ENCODE measurements at regions not wholly inside any gene's neighbourhood (a gene's known extent, or its start where the extent isn't known, plus 50 kb on each side); places are given as distances from the start of the nearest gene placed in this dataset.

DNA sequence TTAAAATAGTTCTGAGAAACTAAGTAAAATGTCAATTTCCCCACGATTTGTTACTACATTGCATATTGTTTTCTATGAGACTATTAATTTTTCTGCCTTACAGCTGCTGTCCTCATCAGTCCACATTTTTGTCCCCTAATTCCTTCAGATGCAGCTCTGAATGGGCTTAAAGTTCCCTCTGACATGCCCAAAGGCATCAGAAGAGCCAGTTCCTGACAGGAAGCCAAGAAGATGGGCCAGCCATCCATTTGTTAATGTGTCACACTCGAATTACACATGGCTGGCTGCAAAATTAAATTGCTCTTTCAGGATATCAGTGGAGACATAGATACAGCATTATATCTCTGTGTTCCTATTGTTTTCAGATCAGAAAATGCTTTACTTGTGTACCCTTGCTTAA is 1223.0 kb downstream of the EPHA7 start:
- ATAC-seq (no peak), DNase-seq (no peak)
- peaks cover 12 to 18% of the 10 kb centered on the region in 2 donors for H3K9me3 Mint-ChIP-seq
- no peaks in the 10 kb centered on the region for H3K27me3 Mint-ChIP-seq
- H3K27ac Mint-ChIP-seq = no peak overlapping the region
- H3K4me3 Mint-ChIP-seq = no peak overlapping the region
- no peaks in the 10 kb centered on the region for H3K4me1 Mint-ChIP-seq

DNA sequence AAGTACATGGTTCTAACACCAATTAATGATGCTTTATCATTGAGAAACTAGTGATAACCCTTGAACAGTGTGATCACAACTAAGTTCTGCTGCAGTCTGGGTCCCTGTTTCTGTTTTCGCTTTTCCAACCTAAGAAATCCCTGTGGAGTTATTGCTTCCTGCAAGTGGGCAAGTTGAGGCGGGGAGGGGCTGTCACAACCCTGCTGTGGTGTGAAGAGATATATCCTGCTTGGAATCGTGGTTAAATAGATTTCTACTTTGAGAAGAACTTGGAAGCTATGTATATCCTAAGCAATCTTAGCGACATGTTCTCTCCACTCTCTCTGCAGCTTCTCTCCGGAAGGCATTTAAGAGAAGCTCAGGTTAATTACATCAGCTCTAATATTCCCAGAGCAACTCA is 1223.6 kb downstream of the EPHA7 start:
- DNase-seq (no peak), ATAC-seq (no peak)
- Mint-ChIP-seq H3K4me1 (no peaks in the 10 kb centered on the region), H3K4me3 (no peak overlapping the region), H3K9me3 (peaks cover 17 to 18% of the 10 kb centered on the region in 2 donors), H3K27ac (no peak overlapping the region), H3K27me3 (no peaks in the 10 kb centered on the region)

DNA sequence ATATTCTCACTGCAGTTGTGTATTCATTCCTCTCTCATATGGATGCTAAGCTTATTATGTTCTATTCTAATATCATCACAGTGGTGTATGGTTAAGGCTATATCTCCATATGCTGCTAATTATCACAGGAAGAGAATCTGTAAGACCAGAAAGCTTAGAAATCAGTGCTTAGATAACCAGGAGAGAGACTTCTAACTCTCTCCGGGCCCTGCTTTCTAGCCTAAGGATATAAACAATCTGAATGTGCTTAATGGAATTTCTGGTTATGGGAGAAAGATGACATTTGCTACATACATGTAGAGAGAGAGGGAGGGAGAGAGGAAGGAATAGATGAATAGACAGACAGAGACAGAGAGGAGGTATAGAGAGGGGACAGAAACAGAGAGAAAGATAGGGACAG is 1231.3 kb downstream of the EPHA7 start:
- ATAC-seq (no peak), DNase-seq (no peak)
- no peaks in the 10 kb centered on the region for H3K4me1 Mint-ChIP-seq
- no peak overlapping the region for H3K27ac Mint-ChIP-seq
- H3K4me3 Mint-ChIP-seq = no peak overlapping the region
- peaks cover 10 to 11% of the 10 kb centered on the region in 2 donors for H3K9me3 Mint-ChIP-seq
- H3K27me3 Mint-ChIP-seq = no peaks in the 10 kb centered on the region

DNA sequence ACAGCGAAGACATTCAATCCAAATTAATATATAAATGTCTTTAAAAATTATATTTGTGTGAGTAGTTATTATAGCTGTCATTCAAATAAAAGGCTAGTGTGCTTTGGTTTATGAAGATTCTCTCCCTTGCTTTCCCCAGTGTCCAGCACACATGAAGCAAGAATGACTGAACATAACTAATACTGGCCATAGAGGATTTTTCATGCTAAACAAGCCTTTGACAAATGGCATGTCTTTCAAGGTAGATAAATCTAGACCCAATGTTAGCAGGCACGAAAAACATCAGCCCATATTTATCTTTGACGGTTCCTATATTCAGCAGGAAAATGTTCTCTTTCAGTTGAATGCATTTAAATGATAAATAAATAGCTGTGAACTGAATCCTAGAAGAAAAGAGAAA is 1234.4 kb downstream of the EPHA7 start:
- Mint-ChIP-seq H3K9me3 (peaks cover 0 to 5% of the 10 kb centered on the region in 2 donors), H3K27me3 (no peaks in the 10 kb centered on the region), H3K4me1 (no peaks in the 10 kb centered on the region), H3K4me3 (no peak overlapping the region), H3K27ac (no peak overlapping the region)
- no peak for DNase-seq
- ATAC-seq = no peak

DNA sequence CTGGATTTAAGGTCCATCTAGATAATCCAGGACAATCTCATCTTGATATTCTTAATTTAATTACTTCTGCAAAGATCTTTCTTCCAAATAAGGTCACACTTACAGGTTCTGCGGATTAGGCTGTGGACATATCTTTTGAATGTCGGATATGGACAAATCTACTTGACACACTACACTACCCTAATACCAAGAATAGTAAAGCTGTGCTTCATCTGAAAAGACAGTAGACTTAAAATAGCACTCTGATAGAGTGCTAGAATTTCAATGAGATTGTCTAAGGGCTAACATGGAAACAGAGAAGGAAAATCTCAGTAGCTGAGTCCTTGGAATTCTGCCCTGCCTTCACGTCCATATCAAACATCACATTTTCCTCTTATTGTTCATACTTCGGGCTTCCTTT is 1238.0 kb downstream of the EPHA7 start:
- no peak overlapping the region for H3K4me3 Mint-ChIP-seq
- peaks cover 0 to 11% of the 10 kb centered on the region in 2 donors for H3K9me3 Mint-ChIP-seq
- no peak overlapping the region for H3K27ac Mint-ChIP-seq
- H3K27me3 Mint-ChIP-seq = no peaks in the 10 kb centered on the region
- no peaks in the 10 kb centered on the region for H3K4me1 Mint-ChIP-seq
- no peak for DNase-seq
- no peak for ATAC-seq

DNA sequence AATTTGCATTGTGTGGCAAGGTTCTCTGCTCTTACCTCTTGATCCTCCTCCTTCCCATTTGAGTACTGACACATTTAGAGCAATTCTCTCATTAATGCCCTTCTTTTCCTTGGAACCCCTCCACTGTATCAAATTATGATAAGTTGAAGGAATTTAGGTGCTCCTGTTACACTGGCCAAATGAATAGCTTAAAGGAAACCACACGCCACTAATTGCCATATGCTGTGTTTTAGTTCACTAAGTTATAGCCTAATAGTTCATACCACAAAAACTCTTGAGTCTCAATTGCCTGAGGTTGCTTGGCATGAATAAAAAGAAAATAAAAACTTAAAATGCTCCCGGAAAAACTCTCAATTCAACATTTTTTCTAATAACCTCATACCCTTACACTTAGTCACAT is 1239.3 kb downstream of the EPHA7 start:
- no peaks in the 10 kb centered on the region for H3K27me3 Mint-ChIP-seq
- H3K9me3 Mint-ChIP-seq = peaks cover 8 to 16% of the 10 kb centered on the region in 2 donors
- DNase-seq (no peak), ATAC-seq (no peak)
- no peaks in the 10 kb centered on the region for H3K4me1 Mint-ChIP-seq
- no peak overlapping the region for H3K27ac Mint-ChIP-seq
- no peak overlapping the region for H3K4me3 Mint-ChIP-seq

DNA sequence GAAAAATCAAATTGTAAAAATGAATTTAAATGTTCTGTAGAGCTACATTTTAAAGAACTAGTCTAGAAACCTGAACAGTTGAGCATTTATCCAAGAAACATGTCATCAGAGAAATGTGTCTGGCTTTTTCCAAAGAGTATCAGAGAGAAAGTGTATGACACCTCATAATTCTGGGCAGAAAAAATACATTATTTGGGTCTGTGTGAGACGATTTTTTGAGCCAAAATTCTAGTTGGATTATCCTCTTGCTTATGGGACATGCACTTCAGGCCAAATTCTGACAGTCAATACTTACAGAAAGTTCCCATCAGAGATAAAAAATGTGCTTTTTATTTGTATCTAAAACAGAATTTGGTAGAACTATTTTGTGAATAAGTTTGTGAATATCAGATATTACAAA is 1242.7 kb downstream of the EPHA7 start:
- Mint-ChIP-seq H3K27ac (no peak overlapping the region), H3K4me1 (no peaks in the 10 kb centered on the region), H3K4me3 (no peak overlapping the region), H3K9me3 (peaks cover 8 to 16% of the 10 kb centered on the region in 2 donors), H3K27me3 (no peaks in the 10 kb centered on the region)
- DNase-seq (no peak), ATAC-seq (no peak)

- no peak for DNase-seq
- Mint-ChIP-seq H3K27me3 (no peaks in the 10 kb centered on the region), H3K27ac (no peak overlapping the region), H3K9me3 (peaks cover 8 to 11% of the 10 kb centered on the region in 2 donors), H3K4me3 (no peak overlapping the region), H3K4me1 (no peaks in the 10 kb centered on the region)
- ATAC-seq = no peak
Measured at GRCh38 chr6:92174398-92175073, 1244.8 kb downstream of the EPHA7 start.

DNA sequence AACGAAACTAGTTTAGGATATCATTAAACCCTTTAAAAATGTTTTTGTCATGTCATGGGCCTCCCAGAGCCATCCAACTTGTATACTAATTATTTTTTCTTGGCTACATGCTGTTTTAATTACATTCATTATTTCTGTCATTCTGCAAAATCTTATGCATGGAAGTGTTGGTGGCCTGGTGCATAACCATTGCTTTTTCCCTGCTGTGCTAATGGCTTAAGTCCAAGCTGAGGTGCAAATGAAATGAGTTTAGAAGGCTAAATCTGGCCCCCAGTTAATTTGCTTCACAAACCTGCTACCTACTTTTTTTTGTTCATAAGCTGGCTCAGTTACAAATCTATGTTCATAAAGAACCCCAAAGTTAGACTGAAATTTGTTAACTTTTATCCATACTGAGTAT is 1249.9 kb downstream of the EPHA7 start:
- DNase-seq (no peak), ATAC-seq (no peak)
- Mint-ChIP-seq H3K9me3 (no peaks in the 10 kb centered on the region), H3K27me3 (no peaks in the 10 kb centered on the region), H3K4me3 (no peak overlapping the region), H3K27ac (no peak overlapping the region), H3K4me1 (no peaks in the 10 kb centered on the region)

DNA sequence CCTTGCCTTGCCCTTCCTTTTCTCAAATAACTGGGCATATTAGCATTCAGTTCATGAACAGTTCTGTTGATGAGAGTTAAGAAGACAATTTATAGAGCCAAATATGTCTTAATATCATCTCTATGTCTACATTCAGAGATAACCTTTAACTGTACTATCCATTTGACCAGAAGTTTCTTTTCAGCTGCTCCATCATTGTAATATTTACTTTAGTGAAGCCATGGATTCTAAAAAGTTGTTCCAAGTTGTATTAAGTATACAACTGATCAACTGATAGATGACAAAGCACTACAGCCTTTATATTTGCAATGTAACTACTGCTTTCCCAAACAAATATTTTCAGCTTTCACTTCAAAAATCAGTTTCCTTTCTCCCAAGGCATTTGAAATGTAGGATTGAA is 1252.7 kb downstream of the EPHA7 start:
- ATAC-seq = no peak

DNA sequence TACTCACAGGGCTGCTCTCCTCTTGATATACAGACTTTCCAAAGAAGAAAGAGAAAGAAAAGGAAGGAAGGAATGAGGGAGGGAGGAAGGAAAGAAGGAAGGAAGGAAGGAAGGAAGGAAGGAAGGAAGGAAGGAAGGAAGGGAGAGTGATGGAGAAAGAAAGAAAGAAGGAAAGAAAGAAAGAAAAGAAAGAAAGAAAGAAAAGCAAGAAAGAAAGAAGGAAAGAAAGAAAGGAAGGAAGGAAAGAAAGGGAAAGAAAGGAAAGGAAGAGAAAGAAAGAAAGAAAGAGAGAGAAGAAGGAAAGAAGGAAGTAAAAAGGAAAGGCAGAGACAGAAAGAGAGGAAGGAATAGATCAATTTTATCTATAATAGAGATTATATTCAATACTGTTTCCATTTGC is 1257.4 kb downstream of the EPHA7 start:
- Mint-ChIP-seq H3K9me3 (peaks cover 0 to 12% of the 10 kb centered on the region in 2 donors), H3K4me3 (no peak overlapping the region), H3K4me1 (no peaks in the 10 kb centered on the region), H3K27ac (no peak overlapping the region), H3K27me3 (no peaks in the 10 kb centered on the region)
- DNase-seq = no peak
- no peak for ATAC-seq

More for the DNA sequence above, 1252.7 kb downstream of the EPHA7 start:
- Mint-ChIP-seq H3K27me3 (no peaks in the 10 kb centered on the region), H3K4me1 (no peaks in the 10 kb centered on the region), H3K9me3 (peaks cover 0 to 5% of the 10 kb centered on the region in 2 donors), H3K4me3 (no peak overlapping the region), H3K27ac (no peak overlapping the region)
- DNase-seq = no peak

DNA sequence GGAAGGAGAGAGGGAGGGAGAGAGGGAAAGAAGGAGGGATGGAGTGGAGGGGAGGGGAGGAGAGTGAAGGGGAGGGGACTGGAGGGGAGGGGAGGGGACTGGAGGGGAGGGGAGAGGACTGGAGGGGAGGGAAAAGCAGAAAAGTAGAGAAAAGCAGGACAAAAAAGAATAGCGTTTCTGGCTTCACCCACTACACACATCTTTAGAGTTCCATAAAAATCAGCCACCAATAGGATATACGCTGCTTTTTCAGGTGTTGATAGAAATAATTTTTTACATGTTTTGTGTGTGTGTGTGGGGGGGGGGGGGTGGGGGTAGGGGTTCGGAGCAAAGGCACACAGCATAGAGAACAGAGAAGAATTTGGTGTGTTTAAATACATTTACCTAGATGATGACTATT is 1259.1 kb downstream of the EPHA7 start:
- Mint-ChIP-seq H3K4me3 (no peak overlapping the region), H3K4me1 (no peaks in the 10 kb centered on the region), H3K27me3 (no peaks in the 10 kb centered on the region), H3K9me3 (peaks cover 0 to 12% of the 10 kb centered on the region in 2 donors), H3K27ac (no peak overlapping the region)
- ATAC-seq (no peak), DNase-seq (no peak)

- Mint-ChIP-seq H3K27ac (no peak overlapping the region), H3K9me3 (peaks cover 5 to 12% of the 10 kb centered on the region in 2 donors), H3K4me3 (no peak overlapping the region), H3K4me1 (no peaks in the 10 kb centered on the region), H3K27me3 (no peaks in the 10 kb centered on the region)
- no peak for ATAC-seq
- DNase-seq = no peak
Measured at GRCh38 chr6:92159046-92159445, 1260.3 kb downstream of the EPHA7 start.

DNA sequence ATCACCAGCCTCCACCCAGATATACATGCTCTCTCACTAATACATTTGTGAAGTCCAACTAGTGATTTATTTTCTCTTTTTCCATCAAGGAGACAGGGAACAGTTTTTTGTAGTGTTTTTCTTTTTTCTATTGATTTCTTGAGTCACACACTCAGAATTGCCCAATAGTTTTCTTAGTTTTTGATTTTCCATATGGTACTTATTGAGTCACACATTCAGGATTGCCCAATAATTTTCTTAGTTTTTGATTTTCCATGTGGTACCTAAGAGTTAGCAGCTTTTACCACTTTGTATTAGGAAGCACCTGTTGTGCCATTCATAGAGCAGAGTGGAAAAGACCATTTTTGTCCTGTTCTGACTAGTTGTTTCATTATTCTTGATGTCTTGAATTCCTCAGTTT is 1268.8 kb downstream of the EPHA7 start:
- Mint-ChIP-seq H3K27ac (no peak overlapping the region), H3K4me1 (no peaks in the 10 kb centered on the region), H3K27me3 (no peaks in the 10 kb centered on the region), H3K4me3 (no peak overlapping the region), H3K9me3 (peaks cover 7 to 8% of the 10 kb centered on the region in 2 donors)
- ATAC-seq (no peak), DNase-seq (no peak)

DNA sequence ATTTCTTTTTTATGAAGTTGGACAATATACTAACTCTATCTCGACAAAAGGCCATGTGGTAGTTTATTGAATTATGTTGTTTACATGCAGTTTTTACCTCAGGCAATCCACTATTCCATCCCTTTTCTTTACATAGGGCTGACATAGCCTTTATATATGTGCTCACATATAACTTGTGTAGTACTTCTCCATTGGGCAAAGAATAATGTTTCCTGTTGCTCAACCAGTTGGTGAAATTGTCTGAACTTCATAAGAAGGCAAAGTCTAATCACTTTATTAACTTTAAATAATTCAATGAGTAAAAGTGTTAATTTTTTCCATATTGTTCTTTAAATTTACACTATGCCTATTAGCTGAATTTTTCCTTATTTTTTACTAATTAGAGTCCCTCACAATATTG is 1272.1 kb downstream of the EPHA7 start:
- Mint-ChIP-seq H3K27ac (no peak overlapping the region), H3K4me1 (no peaks in the 10 kb centered on the region), H3K27me3 (no peaks in the 10 kb centered on the region), H3K9me3 (peaks cover 3 to 13% of the 10 kb centered on the region in 2 donors), H3K4me3 (no peak overlapping the region)
- ATAC-seq = no peak
- DNase-seq = no peak

DNA sequence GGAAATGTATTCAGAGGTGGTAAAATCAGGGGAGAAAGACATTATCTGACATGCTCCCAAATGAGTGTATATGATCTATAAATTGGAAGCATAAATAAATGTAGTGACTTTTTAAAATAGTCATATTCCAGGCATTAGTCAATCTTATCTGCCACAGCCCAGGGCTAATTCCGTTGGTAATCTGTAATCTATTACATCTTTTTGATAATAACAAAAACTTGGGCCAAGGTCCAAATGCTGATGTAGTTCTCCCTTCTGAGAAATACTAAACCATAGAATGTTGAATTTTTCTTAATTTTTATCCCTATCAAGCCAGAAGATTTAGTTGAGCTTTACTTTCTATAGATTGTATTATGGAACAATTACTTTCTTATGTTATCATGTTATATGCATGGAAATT is 1279.8 kb downstream of the EPHA7 start:
- DNase-seq = no peak
- Mint-ChIP-seq H3K27me3 (no peaks in the 10 kb centered on the region), H3K4me3 (no peak overlapping the region), H3K9me3 (peaks cover 4 to 8% of the 10 kb centered on the region in 2 donors), H3K27ac (no peak overlapping the region), H3K4me1 (no peaks in the 10 kb centered on the region)
- ATAC-seq = no peak

DNA sequence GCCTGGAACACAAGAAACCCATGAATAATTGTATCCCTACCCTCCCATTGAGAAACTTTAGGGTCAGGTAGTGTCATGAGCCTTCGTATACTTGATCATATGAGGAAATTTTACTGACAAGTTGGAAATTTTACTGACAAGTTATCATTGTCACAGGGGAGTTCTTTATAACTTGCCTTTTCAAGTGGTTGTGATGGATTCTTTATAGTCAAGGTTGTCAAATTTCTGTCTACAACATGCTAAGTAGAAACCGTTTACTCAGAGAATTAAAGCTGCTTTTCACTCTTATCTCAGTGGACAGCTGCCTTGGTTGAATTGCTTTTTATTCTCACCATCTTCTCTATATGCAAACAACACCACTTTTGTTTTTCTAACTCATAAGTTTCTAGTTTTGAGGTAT is 1286.4 kb downstream of the EPHA7 start:
- ATAC-seq (no peak), DNase-seq (no peak)
- no peak overlapping the region for H3K27ac Mint-ChIP-seq
- H3K4me1 Mint-ChIP-seq = no peaks in the 10 kb centered on the region
- H3K27me3 Mint-ChIP-seq = no peaks in the 10 kb centered on the region
- H3K4me3 Mint-ChIP-seq = no peak overlapping the region
- H3K9me3 Mint-ChIP-seq = peaks cover 0 to 6% of the 10 kb centered on the region in 2 donors

Data from stimulated activated naive CD8-positive, alpha-beta T cell treated with anti-CD3 and anti-CD28 coated beads, Interleukin-15, amount 100 ng/mL, for 72 hours (primary cell).